Stimulated activated CD8-positive, alpha-beta memory T cell treated with anti-CD3 and anti-CD28 coated beads, Interleukin-2, amount 100 ng/mL, for 48 hours (primary cell): ENCODE measurements at regions not wholly inside any gene's neighbourhood (a gene's known extent, or its start where the extent isn't known, plus 50 kb on each side); places are given as distances from the start of the nearest gene placed in this dataset.
"Not testable (repeated sequence)": the region's sequence is repeated elsewhere in the genome, so short reads cannot be mapped to it uniquely, and the experiment has no call there.

Source experiments
- DNase-seq, 2 donors: peaks; one replicate each; pipeline ENCODE4 v3.0.0-alpha.2; 2020; ENCODE audit warnings: low read depth in 2 of 2

DNA sequence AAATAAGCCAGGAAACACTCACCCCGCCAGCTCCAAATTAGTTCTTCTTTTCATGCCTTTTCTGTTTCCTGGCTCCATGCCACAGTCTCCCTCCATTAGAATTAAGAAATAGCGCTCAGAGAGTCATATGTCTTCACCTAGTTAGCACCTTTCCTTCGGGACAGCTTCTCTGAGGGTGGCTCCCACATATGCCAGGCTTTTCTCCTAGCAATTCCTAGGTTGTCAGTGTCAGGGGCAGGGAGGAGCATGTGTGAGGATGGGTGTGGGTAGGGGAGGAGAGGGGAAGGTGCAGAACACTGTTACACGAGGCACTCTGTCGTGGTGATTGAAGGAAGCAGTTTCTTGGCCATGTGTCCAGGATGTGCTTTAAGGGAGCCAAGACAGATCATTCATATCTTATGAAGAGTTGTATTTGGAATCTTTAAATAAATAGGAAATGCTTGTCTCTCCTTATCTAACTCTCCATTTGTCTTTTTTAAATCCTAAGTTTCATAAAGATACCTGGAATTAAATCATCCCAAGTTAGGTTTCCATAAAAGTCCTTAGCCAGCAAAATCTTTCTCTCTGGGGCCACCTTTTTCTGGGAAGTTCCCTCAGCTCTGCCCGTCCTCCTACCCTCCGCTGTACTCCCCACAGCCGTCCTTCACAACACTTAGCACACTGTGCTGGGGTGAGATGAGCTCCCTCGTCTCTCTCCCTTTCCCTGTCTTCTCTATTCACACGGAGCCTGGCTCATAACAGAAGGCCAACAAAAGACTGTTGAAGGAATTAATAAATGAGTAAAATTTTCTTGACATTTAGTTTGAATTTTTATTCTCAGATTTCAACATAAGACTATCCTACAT lies 361.0 kb downstream of the CD83 start:
- DNase-seq: no peak

DNA sequence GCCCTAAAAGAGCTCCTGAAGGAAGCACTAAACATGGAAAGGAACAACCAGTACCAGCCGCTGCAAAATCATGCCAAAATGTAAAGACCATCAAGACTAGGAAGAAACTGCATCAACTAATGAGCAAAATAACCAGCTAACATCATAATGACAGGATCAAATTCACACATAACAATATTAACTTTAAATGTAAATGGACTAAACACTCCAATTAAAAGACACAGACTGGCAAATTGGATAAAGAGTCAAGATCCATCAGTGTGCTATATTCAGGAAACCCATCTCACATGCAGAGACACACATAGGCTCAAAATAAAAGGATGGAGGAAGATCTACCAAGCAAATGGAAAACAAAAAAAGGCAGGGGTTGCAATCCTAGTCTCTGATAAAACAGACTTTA lies 364.4 kb downstream of the CD83 start:
- not testable (repeated sequence) for DNase-seq

DNA sequence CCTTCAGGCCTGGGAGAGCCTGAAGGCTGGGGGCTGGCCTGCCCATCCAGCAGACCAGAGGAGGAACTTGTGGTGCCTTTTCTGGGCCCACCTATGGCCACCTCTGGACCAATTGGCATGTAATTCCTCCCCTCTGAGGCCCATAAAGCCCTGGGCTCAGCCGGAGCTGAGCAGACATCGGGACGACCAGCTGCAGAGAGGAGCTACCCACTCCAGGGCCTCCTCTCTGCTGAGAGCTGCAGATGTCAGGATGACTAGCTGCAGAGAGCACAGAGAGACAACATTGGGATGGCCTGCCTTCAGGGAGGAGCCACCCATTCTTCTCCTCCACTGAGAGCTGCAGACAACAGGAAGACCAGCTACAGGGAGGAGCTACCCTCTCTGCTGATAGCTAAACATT lies 370.1 kb downstream of the CD83 start:
- DNase-seq: no peak

DNA sequence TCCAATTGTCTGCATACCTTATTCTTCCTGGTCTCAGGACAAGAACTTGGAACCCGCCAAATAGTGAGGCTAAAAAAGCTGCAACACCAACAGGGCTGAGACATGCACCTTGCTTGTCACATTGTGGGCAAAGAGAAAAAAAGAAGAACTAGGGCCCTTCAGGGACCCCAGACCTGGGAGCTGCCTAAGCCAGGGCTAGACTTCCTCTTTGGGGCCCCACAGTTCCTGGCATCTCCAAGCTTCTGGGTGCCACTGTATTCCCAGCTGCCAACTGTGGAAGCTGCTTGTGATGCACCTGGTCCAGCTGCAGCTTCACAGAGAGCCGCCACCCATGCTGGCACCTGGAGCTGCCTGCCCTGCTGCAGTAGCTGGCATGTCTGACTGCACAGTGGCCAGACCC lies 370.6 kb downstream of the CD83 start:
- no peak for DNase-seq

DNA sequence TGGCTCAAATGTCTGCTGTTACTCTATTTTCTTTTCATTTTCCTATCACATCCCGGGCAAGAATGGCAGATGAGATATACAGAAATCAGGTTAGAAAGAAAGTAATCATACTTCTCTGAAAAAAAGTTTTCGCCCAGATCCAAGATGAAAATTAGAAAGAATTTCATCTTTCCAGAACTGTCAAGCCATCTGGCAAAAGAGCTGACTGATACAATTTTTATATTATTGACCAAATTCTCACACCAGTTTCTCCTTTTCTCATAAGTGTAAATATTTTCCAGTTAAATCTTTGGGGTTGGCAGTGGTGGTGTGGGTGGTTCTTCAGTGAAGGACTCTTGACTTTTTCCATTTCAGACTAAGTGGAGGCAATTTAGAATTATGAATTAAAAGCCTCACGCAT lies 371.9 kb downstream of the CD83 start:
- DNase-seq: no peak

DNA sequence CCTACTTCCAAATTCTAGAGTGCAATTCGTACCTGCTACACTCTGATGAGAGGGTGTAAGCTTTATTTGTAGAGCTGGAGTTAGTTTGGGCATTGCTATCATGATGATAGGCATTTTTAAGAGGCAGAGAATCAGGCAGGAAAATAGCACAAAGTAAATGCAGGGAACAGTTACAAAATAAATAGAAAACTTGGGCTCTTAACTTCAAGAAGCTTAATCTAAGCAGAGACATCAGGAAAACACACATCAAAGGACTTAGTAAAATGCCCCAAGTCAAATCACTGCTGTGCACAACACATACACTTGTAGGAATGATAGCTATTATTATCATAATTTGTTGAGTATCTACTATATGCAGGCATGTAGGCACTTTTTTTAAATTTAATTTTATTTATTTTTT lies 381.2 kb downstream of the CD83 start:
- DNase-seq: no peak

DNA sequence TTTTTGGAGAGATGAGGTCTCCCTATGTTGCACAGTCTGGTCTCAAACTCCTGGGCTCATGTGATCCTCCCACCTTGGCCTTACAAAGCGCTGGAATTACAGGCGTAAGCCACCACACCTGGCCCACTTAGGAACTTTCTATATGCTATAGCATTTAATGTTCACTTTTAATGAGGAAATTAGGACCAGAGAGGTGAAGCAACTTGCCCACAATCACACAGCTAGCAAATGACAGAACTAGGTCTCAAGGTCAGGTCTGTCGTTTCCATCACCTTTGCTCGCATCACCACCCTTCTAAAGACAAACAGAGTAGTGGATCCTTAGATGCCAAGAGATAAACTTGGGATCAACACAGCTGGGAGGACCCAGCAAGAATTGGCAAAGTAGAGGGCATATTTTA lies 381.7 kb downstream of the CD83 start:
- DNase-seq: no peak

DNA sequence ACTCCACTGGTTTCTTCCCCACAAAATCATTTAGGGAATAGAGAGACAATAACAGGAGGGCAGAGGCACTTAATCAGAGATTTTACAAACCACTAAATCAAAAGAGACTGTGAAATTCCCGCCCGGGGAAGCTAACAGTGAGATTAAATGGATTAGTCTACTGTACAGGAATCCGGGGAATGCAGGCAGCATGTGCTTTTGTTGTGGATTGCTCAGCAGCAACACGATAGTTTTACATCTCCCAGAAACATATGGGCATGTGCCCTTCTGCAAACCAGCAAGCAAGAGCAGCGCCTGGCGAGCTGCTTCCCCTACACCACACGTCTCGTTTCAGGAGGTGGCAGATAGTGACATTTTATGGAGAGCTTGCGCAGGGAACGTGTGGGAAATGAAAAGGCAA lies 382.3 kb downstream of the CD83 start:
- DNase-seq: no peak

DNA sequence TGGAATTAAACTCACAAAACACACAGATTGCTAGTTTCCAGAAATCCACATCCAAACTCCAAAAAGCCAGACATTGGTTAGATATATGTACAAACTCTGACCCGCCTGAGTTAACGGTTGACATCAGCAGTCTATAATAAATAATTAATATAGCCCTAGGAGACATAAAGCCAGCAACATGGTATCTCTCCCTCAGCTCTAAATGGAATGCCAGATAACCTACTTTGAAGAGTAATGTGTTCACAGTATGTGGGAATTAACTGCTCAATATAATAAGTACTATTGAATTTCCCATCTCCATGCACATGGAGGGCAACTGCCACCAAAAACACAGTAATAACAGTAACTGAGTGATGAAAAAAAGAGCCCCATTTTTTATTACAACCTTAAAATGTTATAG lies 383.2 kb downstream of the CD83 start:
- no peak for DNase-seq

DNA sequence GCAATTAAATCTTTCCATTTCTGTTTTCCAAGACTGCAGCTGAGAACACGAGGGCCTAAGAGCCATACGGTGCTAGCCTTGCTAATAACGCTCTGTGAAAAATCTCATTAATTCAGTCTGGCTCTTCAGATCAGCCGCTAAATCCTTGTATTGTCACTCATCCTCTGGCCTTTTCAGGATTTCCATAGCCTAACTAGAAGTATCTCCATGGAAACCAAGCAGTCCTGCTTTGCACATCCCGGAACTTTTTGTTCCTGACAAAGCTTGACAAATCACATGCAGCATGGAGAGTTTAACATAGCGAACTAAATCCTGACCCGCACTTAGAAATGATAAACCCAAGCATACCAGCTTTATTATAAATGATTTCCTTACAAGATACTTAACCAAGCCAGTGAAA lies 383.7 kb downstream of the CD83 start:
- DNase-seq: no peak

DNA sequence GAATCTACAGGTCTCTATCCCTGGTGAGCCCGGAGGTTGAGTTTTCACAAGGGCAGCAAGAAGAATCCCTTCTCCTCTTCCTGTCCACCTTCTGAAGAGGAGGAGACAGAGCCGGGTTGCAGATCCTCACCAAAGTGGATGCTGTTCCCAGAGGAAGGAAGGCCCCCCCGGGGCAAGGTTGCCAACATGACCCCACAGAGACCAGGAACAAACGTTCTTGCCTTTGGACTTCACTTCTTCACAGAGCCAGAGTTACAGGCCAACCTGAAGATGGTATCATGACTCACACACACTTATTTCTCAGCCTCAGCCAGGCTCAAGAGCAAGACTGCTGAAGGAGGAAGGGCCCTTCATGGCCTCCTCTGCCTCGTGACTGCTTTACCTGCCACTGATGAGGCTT lies 384.3 kb downstream of the CD83 start:
- no peak for DNase-seq

DNA sequence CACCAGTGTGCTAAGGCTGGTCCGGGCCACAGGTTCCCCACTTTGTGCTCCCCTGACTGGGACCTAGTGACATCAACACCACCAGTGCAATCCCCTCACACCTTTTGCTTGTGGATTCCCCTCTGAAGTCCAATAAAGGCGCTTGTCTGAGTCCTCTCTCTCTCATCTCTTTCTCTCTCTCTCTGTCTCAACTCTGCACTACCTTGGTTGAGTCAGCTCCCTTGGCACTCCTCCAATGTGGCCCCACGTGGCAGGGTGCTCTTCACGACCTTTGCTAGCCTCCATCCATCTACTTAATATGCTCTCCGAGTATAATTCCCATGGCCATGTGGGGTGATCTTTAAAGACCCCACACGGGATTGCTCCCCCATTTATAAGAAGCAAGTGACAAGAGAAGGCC lies 385.0 kb downstream of the CD83 start:
- DNase-seq: no peak

DNA sequence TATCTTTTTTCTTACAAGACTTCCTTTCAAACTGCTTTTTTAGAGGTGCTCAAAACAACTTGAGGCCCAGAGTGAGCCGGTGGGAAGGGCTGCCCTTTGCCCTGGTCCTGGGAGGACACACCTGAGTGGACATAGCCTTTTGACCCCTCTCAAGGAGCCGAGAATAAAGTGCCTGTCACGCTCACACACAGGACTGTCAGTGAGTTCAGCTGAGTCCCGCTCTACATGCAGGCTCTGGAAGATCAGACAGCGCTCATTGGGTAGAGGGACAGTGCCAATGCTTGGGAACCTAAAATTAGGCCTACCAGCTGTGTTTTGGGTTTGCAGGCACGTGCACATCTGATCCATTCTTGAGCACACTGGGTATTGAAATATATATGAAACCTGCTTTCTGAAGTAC lies 387.8 kb downstream of the CD83 start:
- no peak for DNase-seq

DNA sequence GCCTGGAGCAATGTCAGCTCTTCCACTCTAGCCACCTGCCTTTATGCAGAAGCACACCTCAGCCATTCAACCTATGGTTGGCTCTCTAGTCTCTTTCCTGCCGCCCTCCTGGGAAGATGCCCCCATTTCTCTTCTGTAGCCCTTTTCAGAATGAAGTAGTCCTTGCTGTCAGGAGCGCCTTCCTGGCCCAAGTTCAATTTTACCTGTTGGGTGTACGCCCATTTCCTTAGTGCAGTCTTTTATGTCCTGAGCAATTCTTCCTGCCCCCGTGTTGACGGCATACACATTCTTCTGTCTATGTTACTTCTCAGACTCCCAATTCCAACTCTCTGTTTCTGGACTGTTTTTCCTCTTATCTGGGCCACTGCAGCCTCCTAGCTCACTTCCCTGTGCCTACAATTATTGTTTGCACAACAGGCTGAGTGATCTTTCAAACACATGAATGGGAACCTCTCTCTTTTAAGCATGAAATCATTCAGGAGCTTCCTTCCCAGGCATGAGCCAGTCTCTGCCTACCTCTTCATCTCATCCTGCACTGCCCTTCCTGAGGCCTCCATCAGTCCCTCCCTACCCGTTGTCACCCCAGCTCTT lies 389.2 kb downstream of the CD83 start:
- DNase-seq: no peak

DNA sequence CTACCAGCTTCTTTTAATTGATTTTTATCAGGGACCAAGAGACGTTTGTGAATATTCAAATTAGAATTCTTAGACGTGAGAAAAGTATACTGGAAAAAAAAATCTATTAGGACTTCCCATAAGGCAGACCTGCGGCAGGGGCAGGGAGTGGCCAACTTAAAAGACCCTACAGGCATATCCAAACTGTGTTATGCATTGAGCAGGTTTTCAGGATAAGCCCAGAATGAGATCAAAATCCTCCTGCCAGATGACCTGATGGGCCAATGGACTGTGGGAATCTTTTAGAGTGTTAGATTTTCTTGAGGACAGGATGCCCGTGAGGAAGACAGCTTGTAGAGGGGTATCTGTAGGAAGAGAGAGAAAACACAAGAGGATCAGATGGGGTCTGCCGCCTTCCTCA lies 391.5 kb downstream of the CD83 start:
- no peak for DNase-seq

DNA sequence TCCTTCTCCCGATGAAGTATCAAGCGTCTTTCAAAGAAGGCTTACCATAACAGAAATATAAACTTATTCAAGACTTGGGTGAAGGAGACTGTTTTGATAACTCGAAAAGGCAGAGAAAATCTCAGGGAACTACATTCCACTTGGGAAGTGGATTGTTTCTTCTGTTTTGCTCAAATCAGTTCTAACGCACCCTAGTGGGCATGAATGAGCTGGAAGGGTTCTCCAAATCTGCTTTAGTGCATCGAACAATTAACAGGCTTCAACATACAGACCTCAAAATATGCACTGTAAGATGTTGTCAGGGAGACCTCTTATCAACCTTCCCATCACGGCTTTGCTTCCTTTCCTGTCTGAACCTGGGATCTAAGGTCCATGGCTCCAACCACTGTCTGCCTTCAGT lies 392.5 kb downstream of the CD83 start:
- no peak for DNase-seq

DNA sequence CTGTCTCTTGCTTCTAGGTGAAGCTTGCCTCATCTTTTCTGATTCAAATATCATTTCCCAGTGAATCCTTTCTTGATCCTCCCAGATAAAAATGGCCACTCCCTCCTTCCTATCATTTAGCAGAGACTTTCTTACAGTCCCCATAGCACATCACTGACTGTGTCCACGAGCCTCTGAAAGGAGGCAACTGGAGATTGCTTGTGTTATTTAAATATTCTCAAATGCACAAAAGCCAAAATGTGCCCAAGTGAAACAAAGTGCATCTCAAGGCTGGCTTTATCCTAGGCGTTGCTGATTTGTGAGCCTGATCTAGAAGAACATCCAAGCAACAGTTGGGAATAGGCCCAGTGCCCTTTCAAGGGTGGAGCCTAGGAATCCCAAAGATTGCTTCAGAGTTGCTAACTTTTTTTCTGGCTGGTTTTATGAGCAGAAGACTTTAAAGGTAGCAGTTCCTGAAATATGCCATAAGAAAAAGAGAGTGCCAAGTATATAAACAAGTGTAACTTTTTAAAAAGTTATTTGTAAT lies 393.6 kb downstream of the CD83 start:
- DNase-seq: no peak

DNA sequence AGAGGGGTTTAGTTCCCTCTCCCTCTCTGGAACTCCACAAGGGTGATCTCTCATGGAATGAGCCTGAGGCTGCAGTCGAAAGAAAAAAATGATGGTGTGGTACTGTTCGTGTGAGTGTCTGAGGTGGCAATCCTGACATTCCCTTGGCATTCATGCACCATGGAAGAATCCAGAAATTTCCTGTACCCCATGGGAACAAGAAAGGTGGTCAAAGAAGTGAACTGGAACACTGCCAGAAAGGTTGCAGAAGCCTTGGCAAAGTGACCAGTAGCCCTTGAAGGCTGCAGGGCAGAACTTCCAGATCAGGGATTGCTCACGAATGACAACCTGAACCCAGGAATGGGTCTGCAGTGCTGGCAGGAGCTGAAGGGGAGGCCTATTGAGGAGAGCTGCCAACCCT lies 394.7 kb downstream of the CD83 start:
- no peak for DNase-seq

DNA sequence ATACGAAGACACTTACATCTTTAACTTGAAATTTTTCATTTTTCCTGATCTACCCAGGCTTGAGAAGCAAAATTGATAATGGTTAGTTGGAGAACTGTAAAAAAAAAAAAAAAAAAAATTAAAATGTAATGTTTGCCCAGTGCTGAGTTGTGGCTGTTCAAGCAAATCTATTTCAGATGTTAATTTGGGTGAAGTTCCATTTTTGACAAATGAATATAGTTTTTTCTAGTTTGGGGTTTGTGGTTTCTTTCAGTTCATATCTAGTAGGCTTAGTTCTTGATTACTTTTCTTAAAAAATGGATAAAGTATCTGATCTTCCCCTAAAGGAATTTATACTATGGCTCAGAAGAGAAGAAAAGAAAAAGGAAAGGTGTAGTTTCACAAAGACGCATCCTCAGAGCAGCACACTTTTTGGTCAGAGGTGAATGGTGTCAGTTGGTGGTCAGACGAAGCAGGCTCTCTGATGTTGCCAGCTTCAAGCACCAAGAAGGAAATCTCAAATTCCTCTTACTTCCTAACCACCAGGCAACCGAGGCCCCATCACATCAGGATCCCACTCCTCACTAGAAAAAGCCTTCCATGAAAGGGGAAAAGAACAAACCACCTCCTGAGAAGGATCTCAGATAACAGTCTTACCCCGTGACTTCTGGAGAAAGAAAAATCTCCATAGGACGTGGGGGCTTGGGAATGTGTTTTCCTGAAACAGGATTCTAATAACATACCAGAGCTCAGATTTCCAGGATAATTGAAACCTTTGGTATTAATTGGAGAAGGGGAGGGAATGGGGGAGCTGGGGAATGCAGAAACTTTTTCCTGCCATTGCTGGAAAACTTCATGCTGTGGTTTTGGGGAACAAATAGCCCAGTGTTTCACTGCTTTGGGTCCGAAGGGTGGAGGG lies 396.2 kb downstream of the CD83 start:
- DNase-seq: no peak

DNA sequence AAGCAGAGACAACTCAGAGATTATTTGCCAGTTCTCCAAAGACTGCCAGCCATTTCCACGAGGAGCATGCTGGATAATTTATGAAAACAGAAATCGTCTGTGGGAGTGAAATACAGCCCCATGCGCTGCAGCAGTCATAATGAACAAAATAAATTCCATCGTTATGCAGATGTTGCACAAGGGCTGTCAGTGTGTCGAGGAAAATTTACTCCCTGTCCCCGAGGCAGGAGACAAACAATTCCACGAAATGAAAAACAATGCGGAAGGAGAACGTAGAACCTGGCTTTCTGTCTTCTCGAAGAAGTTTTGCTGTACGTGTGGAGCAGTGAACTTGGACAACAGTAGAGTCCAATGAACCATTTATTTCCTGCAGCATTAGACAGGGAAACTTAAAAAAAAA lies 399.4 kb downstream of the CD83 start:
- no peak for DNase-seq

DNA sequence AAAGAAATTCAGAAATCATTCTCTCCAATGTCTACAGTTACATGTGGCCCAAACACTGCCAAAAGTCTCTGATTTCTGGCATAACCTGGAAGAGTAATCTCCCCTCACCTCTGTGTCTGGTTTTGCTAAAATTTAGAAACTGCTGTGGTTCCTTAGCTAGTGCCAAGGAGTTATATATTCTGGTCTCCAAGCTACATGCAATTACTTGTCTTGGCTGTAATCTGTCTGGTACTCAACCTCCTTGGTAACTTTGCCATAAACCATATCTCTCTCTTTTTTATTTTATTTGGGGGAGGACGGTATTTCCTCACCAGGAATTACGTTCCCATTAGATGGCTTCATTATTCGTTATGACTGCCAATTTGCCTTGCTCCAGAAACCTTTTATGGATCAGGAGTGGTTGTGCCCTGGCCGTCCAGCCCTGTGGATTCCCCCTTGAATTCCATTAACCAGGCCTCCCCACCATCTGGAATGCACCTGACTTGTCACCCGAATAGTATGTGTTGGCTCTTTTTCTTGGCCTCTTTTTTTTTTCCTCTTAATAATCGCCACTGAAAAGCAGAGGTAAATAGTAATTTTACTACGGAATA lies 400.0 kb downstream of the CD83 start:
- DNase-seq: no peak
